K562 (cell line): ENCODE measurements at regions not wholly inside any gene's neighbourhood (a gene's known extent, or its start where the extent isn't known, plus 50 kb on each side); places are given as distances from the start of the nearest gene placed in this dataset.

Experiments
- ATAC-seq: fragments of 200-7000 bp; cut with Tn5 transposase; 3 replicates; pipeline ENCODE4 v1.9.1; 2020; ENCODE audit warnings: moderate library complexity
- BruUV-seq: library from RNA; stranded (reverse); fragments of 400-500 nt; replicated peaks from 2 replicates; lab custom pipeline; 2021; lab: Mats Ljungman, UMichigan
- CTCF ChIA-PET: fragments of 300-600 bp; formaldehyde crosslinking; extraction: SDS; loops from one replicate; lab custom pipeline; 2021; ENCODE audit warnings: low intra/inter-chr PET ratio; lab: Yijun Ruan, JAX
- POLR2A ChIA-PET: fragments of 300-600, 350-650 bp; sonication (Branson Sonifier 250); formaldehyde crosslinking; extraction: SDS; loops from one replicate; lab custom pipeline; 2021; ENCODE audit warnings: antibody characterized with exemption, inconsistent platforms; lab: Yijun Ruan, JAX
- DNase-seq, 4 experiments: peaks; one replicate each; pipeline versions ENCODE4 v3.0.0 to v3.0.0-alpha.2; 2011 to 2018; ENCODE audit warnings: low spot score in 3 of 4, mixed read lengths in 3 of 4; ENCODE audit errors: extremely low read depth in 1 of 4
- FAIRE-seq: peaks from 2 replicates; lab custom pipeline; 2011; peaks lifted over from hg19 to GRCh38; lab: Jason Lieb, UNC
- H2AFZ ChIP-seq: 2 replicates; pipeline ENCODE4 v1.6.0; 2011; ENCODE audit warnings: low read depth, low read length, control low read depth, inconsistent platforms
- H3K27ac ChIP-seq: fragments of 200-600 bp; 3 replicates; pipeline ENCODE4 v1.8.0; 2011; ENCODE audit warnings: low read depth, mild to moderate bottlenecking, control low read depth, inconsistent platforms, low read length, moderate library complexity, mixed read lengths; ENCODE audit errors: extremely low read depth
- H3K27me3 ChIP-seq, 2 experiments: fragments of 300-600 bp in 1 of 2; 2 replicates in 1 of 2; 3 replicates in 1 of 2; pipeline versions ENCODE4 v1.6.0 to v1.8.0; 2011; ENCODE audit warnings: inconsistent platforms in 2 of 2, low read length in 2 of 2, mild to moderate bottlenecking in 1 of 2, mixed read lengths in 1 of 2, moderate library complexity in 1 of 2; ENCODE audit not compliant: control insufficient read depth in 2 of 2, insufficient read depth in 2 of 2
- H3K36me3 ChIP-seq: fragments of 300-600 bp; 3 replicates; pipeline ENCODE4 v1.8.0; 2011; ENCODE audit warnings: mild to moderate bottlenecking, low read length, inconsistent platforms; ENCODE audit not compliant: control insufficient read depth, insufficient read depth
- H3K4me1 ChIP-seq, 2 experiments: fragments of 200-600 bp in 1 of 2; replicated peaks in 1 of 2; 2 replicates in 1 of 2; 3 replicates in 1 of 2; pipeline versions ENCODE4 v1.5.1 to v1.8.0; 2011; ENCODE audit warnings: inconsistent platforms in 2 of 2, low read length in 2 of 2, mild to moderate bottlenecking in 1 of 2, mixed read lengths in 1 of 2, moderate library complexity in 1 of 2; ENCODE audit not compliant: control insufficient read depth in 2 of 2, insufficient read depth in 2 of 2
- H3K4me2 ChIP-seq: 2 replicates; pipeline ENCODE4 v1.6.1; 2011; ENCODE audit warnings: low read length, control low read depth, inconsistent platforms, mixed read lengths; ENCODE audit not compliant: insufficient read depth
- H3K4me3 ChIP-seq: fragments of 200-600 bp; sonication (generic), shearing (Covaris generic); 2 replicates; pipeline ENCODE4 v1.5.1; 2016; ENCODE audit warnings: control low read depth, inconsistent platforms
- H3K79me2 ChIP-seq: fragments of 200-600 bp; 3 replicates; pipeline ENCODE4 v1.8.0; 2011; ENCODE audit warnings: low read length, inconsistent platforms; ENCODE audit not compliant: control insufficient read depth, insufficient read depth
- H3K9ac ChIP-seq, 2 experiments: 2 replicates each; pipeline versions ENCODE4 v1.6.0 to v1.6.1; 2011; ENCODE audit warnings: low read depth in 2 of 2, low read length in 2 of 2, control low read depth in 1 of 2, inconsistent platforms in 1 of 2, mild to moderate bottlenecking in 1 of 2, mixed read lengths in 1 of 2; ENCODE audit not compliant: insufficient read depth in 1 of 2
- H3K9me1 ChIP-seq: one replicate; pipeline ENCODE4 v1.6.0; 2011; ENCODE audit warnings: inconsistent platforms, mild to moderate bottlenecking, low read length, moderate library complexity; ENCODE audit not compliant: control insufficient read depth, insufficient read depth
- H3K9me3 ChIP-seq: replicated peaks from 2 replicates; pipeline ENCODE4 v1.5.1; 2011; ENCODE audit warnings: low read depth, low read length, inconsistent platforms; ENCODE audit not compliant: control insufficient read depth, insufficient read depth
- H4K20me1 ChIP-seq: replicated peaks from 2 replicates; pipeline ENCODE4 v1.6.1; 2011; ENCODE audit warnings: low read length, inconsistent platforms, mixed read lengths; ENCODE audit not compliant: control insufficient read depth, insufficient read depth
- GABPB2 ChIP-seq: fragments of 250-450 bp; sonication (Bioruptor Pico); conservative IDR thresholded peaks from 2 replicates; pipeline ENCODE4 v1.5.1; 2021; ENCODE audit warnings: mild to moderate bottlenecking
- RB1 ChIP-seq: fragments of 450-650 bp; IDR thresholded peaks from 2 replicates; pipeline ENCODE4 v1.6.1; 2017; ENCODE audit warnings: low read depth, mild to moderate bottlenecking
- ZNF57 ChIP-seq: fragments of 450-650 bp; formaldehyde crosslinking; IDR thresholded peaks from 2 replicates; pipeline ENCODE4 v1.4.0; 2020; ENCODE audit warnings: mild to moderate bottlenecking, moderate library complexity
- ZNF766 ChIP-seq: fragments of 200-800 bp; sonication (Bioruptor generic); conservative IDR thresholded peaks from 2 replicates; pipeline ENCODE4 v1.6.1; 2016; ENCODE audit warnings: missing genetic modification characterization, missing compliant biosample characterization
- WGBS: fragments of 100-300 bp; shearing (Covaris generic); methylation state at CpG from one replicate; pipeline ENCODE4 v1.1.6; 2016; ENCODE audit warnings: low coverage, mixed read lengths; ENCODE audit not compliant: insufficient coverage; ENCODE audit errors: missing lambda C conversion rate; 5-methylcytosine and 5-hydroxymethylcytosine counted together
- in situ Hi-C: fragments of 300-500 bp; cut with MboI; formaldehyde crosslinking; loops from 4 replicates; pipeline ENCODE4 v1.15.0; 2018; ENCODE audit warnings: inconsistent platforms, mixed read lengths
- intact Hi-C: fragments of 100-400 bp; cut with micrococcal nuclease; formaldehyde crosslinking; loops from 2 replicates; pipeline ENCODE4 v1.14.2; 2022
- TF ChIP-seq, protein P1 (sequence below): sonication (generic); formaldehyde crosslinking; IDR thresholded peaks from 2 replicates; pipeline ENCODE4 v1.8.1; 2022; ENCODE audit warnings: missing genetic modification reagents
- TF ChIP-seq, protein P2 (sequence below): fragments of 250-450 bp; sonication (Bioruptor Pico); IDR thresholded peaks from 2 replicates; pipeline ENCODE4 v1.6.1; 2021; ENCODE audit warnings: mild to moderate bottlenecking
- TF ChIP-seq, protein P3 (sequence below): fragments of 250-450 bp; sonication (Bioruptor Pico); IDR thresholded peaks from 2 replicates; pipeline ENCODE4 v1.5.0; 2021; ENCODE audit warnings: mild to moderate bottlenecking, moderate library complexity
- TF ChIP-seq, protein P4 (sequence below): sonication (generic); formaldehyde crosslinking; IDR thresholded peaks from 2 replicates; pipeline ENCODE4 v1.8.1; 2023; ENCODE audit warnings: mild to moderate bottlenecking, missing genetic modification reagents
- TF ChIP-seq, protein P5 (sequence below), 2 experiments: fragments of 450-650 bp in 1 of 2; IDR thresholded peaks; 2 replicates each; pipeline ENCODE4 v1.6.1; 2011 to 2017; ENCODE audit warnings: low read depth in 2 of 2, antibody characterized with exemption in 1 of 2, borderline replicate concordance in 1 of 2, low read length in 1 of 2, mild to moderate bottlenecking in 1 of 2, mixed read lengths in 1 of 2; ENCODE audit not compliant: control insufficient read depth in 1 of 2

DNA sequence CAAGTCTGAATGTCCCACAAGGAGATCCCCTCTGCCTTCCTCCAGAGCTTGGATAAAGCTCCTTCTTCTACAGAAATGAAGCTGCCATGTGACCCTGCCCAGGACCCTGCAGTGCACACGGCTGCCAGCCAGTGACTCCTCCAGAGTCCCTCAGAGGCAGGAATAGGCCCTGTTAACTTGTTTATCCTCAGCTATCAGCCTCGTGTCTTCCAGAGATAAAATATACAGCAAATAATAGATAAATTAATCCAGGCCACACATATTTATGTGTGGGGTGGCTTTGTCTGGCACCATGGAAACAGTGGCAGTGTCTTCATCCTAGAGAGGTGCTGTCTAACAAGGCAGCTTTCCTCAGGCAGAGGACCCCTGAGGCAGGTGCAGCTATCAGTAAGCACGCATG is 66.7 kb downstream of the TMEM18 start:
- intact Hi-C loops (no loop called here), in situ Hi-C loops (no loop called here)
- H3K4me2 ChIP-seq: no peak overlapping the region
- POLR2A ChIA-PET: no interaction called here
- no TSS peak for BruUV-seq
- H3K4me1 ChIP-seq: peaks cover 0 to 4% of the 10 kb centered on the region in 2 experiments; a peak in 1 of 5 replicates
- no peak overlapping the region for H3K9ac ChIP-seq
- WGBS: 0% methylated on average over 3 of the region's 3 CpGs
- no peaks in the 10 kb centered on the region for H3K79me2 ChIP-seq
- H3K27ac ChIP-seq: no peak overlapping the region
- ATAC-seq (no peak), FAIRE-seq (no peak), DNase-seq (no peak)
- no peaks in the 10 kb centered on the region for H4K20me1 ChIP-seq
- no peaks in the 10 kb centered on the region for H3K36me3 ChIP-seq
- H2AFZ ChIP-seq: no peak overlapping the region
- TF ChIP-seq RB1: no peak
- TF ChIP-seq, protein P1, sequence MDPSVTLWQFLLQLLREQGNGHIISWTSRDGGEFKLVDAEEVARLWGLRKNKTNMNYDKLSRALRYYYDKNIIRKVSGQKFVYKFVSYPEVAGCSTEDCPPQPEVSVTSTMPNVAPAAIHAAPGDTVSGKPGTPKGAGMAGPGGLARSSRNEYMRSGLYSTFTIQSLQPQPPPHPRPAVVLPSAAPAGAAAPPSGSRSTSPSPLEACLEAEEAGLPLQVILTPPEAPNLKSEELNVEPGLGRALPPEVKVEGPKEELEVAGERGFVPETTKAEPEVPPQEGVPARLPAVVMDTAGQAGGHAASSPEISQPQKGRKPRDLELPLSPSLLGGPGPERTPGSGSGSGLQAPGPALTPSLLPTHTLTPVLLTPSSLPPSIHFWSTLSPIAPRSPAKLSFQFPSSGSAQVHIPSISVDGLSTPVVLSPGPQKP: no peak
- TF ChIP-seq, protein P2, sequence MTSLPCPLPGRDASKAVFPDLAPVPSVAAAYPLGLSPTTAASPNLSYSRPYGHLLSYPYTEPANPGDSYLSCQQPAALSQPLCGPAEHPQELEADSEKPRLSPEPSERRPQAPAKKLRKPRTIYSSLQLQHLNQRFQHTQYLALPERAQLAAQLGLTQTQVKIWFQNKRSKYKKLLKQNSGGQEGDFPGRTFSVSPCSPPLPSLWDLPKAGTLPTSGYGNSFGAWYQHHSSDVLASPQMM (CRISPR knock-in tag): no peak
- TF ChIP-seq, protein P3, sequence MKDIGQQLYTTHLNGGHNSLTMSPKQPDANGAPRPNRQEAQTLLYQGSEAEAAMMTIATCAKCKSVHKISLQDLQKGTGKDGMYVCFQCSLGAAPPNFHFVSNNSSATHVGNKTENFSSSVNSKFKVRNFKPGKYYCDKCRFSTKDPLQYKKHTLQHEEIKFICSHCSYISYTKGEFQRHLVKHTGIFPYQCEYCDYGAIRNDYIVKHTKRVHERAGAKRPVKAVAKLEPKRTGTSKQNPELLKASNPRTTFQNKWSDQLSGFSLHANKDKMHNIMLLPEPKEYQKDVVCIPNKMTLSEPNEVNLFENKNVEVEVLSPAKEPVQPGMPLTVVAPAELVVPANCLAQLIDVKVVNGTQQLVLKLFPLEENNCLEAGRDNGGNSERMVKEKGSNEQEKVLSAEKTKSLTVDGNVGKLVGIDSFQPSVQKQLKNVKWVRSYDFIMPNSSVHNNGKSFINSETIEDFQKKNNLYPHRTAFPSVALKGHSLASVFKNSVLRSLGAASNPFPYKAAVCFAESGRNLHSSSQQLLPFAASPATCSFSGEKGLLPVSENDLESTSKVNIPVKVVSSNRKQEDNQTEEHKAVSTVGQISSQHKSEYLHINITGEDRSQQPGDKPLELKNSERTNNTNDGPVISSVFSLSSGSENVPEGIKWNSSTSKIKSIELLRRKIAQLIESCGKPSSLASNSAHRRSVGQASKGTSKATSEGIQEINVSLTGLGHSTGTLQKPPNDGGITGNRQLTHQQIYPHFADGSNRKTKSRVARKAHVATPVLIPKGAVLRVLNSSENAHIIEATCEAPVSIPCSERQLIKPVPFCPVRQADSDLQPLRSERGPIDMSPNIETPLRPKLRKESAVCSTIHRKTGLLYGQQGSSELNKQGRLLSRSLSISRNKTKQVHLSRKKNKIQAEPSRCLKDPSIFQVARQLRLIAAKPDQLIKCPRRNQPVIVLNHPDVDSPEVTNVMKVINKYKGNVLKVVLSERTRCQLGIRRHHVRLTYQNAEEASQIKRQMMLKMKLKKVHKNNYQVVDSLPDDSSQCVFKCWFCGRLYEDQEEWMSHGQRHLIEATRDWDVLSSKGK (CRISPR knock-in tag): no peak
- TF ChIP-seq GABPB2 (CRISPR knock-in tag): no peak
- TF ChIP-seq, protein P4, sequence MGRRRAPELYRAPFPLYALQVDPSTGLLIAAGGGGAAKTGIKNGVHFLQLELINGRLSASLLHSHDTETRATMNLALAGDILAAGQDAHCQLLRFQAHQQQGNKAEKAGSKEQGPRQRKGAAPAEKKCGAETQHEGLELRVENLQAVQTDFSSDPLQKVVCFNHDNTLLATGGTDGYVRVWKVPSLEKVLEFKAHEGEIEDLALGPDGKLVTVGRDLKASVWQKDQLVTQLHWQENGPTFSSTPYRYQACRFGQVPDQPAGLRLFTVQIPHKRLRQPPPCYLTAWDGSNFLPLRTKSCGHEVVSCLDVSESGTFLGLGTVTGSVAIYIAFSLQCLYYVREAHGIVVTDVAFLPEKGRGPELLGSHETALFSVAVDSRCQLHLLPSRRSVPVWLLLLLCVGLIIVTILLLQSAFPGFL (CRISPR knock-in tag): no peak
- TF ChIP-seq ZNF766 (CRISPR knock-in tag): no peak
- TF ChIP-seq, protein P5, sequence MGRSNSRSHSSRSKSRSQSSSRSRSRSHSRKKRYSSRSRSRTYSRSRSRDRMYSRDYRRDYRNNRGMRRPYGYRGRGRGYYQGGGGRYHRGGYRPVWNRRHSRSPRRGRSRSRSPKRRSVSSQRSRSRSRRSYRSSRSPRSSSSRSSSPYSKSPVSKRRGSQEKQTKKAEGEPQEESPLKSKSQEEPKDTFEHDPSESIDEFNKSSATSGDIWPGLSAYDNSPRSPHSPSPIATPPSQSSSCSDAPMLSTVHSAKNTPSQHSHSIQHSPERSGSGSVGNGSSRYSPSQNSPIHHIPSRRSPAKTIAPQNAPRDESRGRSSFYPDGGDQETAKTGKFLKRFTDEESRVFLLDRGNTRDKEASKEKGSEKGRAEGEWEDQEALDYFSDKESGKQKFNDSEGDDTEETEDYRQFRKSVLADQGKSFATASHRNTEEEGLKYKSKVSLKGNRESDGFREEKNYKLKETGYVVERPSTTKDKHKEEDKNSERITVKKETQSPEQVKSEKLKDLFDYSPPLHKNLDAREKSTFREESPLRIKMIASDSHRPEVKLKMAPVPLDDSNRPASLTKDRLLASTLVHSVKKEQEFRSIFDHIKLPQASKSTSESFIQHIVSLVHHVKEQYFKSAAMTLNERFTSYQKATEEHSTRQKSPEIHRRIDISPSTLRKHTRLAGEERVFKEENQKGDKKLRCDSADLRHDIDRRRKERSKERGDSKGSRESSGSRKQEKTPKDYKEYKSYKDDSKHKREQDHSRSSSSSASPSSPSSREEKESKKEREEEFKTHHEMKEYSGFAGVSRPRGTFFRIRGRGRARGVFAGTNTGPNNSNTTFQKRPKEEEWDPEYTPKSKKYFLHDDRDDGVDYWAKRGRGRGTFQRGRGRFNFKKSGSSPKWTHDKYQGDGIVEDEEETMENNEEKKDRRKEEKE (IDR thresholded peaks at IDR 0.05; ENCODE audit: borderline replicate concordance in 1 of 2, control insufficient read depth in 1 of 2, low read depth in 2 of 2, low read length in 1 of 2): no peak
- TF ChIP-seq ZNF57 (CRISPR knock-in tag): no peak
- H3K4me3 ChIP-seq: no peak overlapping the region
- H3K27me3 ChIP-seq: peaks cover 11 to 39% of the 10 kb centered on the region in 2 experiments; a peak in 4 of 5 replicates
- no peaks in the 10 kb centered on the region for H3K9me1 ChIP-seq
- no peaks in the 10 kb centered on the region for H3K9me3 ChIP-seq
- CTCF ChIA-PET: no interaction called here
